Keratinocyte (primary cell): ENCODE measurements at regions not wholly inside any gene's neighbourhood (a gene's known extent, or its start where the extent isn't known, plus 50 kb on each side); places are given as distances from the start of the nearest gene placed in this dataset.

Source experiments
- DNase-seq: peaks from one replicate; pipeline ENCODE4 v3.0.0-alpha.2; 2011; ENCODE audit warnings: low read depth, missing footprints, low spot score
- FAIRE-seq: peaks from 2 replicates; lab custom pipeline; 2011; peaks lifted over from hg19 to GRCh38; lab: Jason Lieb, UNC
- H2AFZ ChIP-seq: 2 replicates; pipeline ENCODE4 v1.6.0; 2012; ENCODE audit warnings: low read length, control low read depth, inconsistent platforms; ENCODE audit not compliant: control insufficient read depth
- H3K27ac ChIP-seq: 2 replicates; pipeline ENCODE4 v1.5.1; 2011; ENCODE audit warnings: low read length; ENCODE audit not compliant: control insufficient read depth, insufficient read depth
- H3K27me3 ChIP-seq: 3 replicates; pipeline ENCODE4 v1.6.0; 2011; ENCODE audit warnings: low read length; ENCODE audit not compliant: control insufficient read depth, insufficient read depth; ENCODE audit errors: extremely low read depth
- H3K36me3 ChIP-seq, 2 experiments: 2 replicates in 1 of 2; 3 replicates in 1 of 2; pipeline ENCODE4 v1.5.1; 2011; ENCODE audit warnings: low read length in 2 of 2, mild to moderate bottlenecking in 1 of 2; ENCODE audit not compliant: control insufficient read depth in 2 of 2, insufficient read depth in 2 of 2; ENCODE audit errors: extremely low read depth in 1 of 2
- H3K4me1 ChIP-seq: 3 replicates; pipeline ENCODE4 v1.5.1; 2011; ENCODE audit warnings: low read length; ENCODE audit not compliant: control insufficient read depth, insufficient read depth; ENCODE audit errors: extremely low read depth
- H3K4me2 ChIP-seq: 3 replicates; pipeline ENCODE4 v1.6.0; 2011; ENCODE audit warnings: low read depth, low read length; ENCODE audit not compliant: control insufficient read depth, insufficient read depth; ENCODE audit errors: extremely low read depth
- H3K4me3 ChIP-seq, 3 experiments: fragments of 200-600 bp in 1 of 3; sonication (generic) in 1 of 3; 2 replicates in 2 of 3; 3 replicates in 1 of 3; pipeline ENCODE4 v1.5.1; 2011 to 2016; ENCODE audit warnings: low read length in 3 of 3, mild to moderate bottlenecking in 3 of 3, control low read depth in 2 of 3, inconsistent platforms in 1 of 3, low read depth in 1 of 3, mixed read lengths in 1 of 3, mixed run types in 1 of 3, moderate library complexity in 1 of 3; ENCODE audit not compliant: control insufficient read depth in 2 of 3, insufficient read depth in 2 of 3; ENCODE audit errors: extremely low read depth in 1 of 3
- H3K79me2 ChIP-seq: 2 replicates; pipeline ENCODE4 v1.6.0; 2012; ENCODE audit warnings: low read length; ENCODE audit not compliant: control insufficient read depth, insufficient read depth
- H3K9ac ChIP-seq: 3 replicates; pipeline ENCODE4 v1.6.0; 2011; ENCODE audit warnings: low read length; ENCODE audit not compliant: control insufficient read depth, insufficient read depth; ENCODE audit errors: extremely low read depth
- H3K9me1 ChIP-seq: 3 replicates; pipeline ENCODE4 v1.6.0; 2011; ENCODE audit warnings: low read length; ENCODE audit not compliant: control insufficient read depth, insufficient read depth; ENCODE audit errors: extremely low read depth
- H3K9me3 ChIP-seq: 2 replicates; pipeline ENCODE4 v1.5.1; 2012; ENCODE audit warnings: low read depth, low read length; ENCODE audit not compliant: control insufficient read depth
- H4K20me1 ChIP-seq: 3 replicates; pipeline ENCODE4 v1.6.0; 2011; ENCODE audit warnings: low read length; ENCODE audit not compliant: control insufficient read depth, insufficient read depth; ENCODE audit errors: extremely low read depth
- EZH2 ChIP-seq: IDR thresholded peaks from one replicate; pipeline ENCODE4 v1.6.1; 2012; ENCODE audit warnings: inconsistent platforms, mild to moderate bottlenecking, low read length, moderate library complexity
- dilution Hi-C: fragments of 300-500 bp; cut with MboI; formaldehyde crosslinking; loops from one replicate; pipeline ENCODE4 v1.7.0; 2020; ENCODE audit warnings: low sequenced_read_pairs; ENCODE audit not compliant: extremely low pct_ligation_motif_present
- TF ChIP-seq, protein P1 (sequence below), 3 experiments: IDR thresholded peaks in 1 of 3; conservative IDR thresholded peaks in 1 of 3; optimal IDR thresholded peaks in 1 of 3; 2 replicates in 2 of 3; 3 replicates in 1 of 3; pipeline versions ENCODE3 to v1.5.1; 2011; ENCODE audit warnings: low read length in 3 of 3, mild to moderate bottlenecking in 3 of 3, moderate library complexity in 2 of 3, control low read depth in 1 of 3, inconsistent platforms in 1 of 3; ENCODE audit not compliant: insufficient read depth in 2 of 3; ENCODE audit errors: extremely low read depth in 1 of 3

DNA sequence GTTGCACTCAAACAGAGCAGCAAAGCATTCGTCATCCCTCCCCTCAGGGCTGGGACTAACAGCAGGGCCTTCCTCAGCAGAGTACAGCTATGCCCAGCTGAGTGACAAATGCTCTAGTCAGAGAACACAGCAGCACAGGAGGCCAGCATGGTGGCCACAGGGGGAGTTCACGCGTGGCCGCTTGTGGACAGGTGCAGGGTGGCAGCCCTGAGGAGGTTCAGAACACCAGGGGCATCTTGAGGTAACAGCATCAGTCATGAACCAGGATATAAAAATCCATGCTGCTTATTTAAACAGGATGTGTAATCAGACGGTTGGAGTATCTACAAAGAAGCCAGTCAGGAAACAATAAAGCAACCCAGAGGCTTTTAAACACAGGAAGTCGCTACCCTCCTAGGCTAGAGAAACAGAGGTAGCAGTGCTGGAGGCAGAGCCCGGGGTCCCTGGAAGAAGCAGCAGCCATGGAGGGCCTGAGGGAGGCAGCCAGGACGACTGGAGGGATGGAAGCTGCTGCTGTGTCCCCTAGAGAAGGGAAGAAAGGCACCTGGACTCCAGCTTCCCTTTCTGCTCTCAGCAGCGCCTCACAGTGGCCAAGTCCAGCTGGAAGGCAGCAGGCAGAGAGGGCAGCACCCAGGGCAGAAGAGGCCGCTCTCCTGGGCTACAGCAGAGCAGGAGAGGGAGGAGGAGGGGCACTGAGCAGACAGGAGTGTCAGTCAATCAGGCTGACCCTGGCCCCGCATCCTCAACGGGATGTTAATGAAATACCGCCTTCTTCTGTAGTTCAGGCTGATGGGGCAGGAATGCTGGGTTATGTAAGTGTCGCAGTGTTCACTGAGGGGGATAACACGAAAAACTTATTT is 70.8 kb upstream of the UCN3 start:
- Histone ChIP-seq H3K4me2 (peak overlapping the region; percentile 11), H3K27me3 (no peaks in the 10 kb centered on the region), H3K9me1 (no peaks in the 10 kb centered on the region), H3K4me3 (no peak overlapping the region), H3K4me1 (peaks cover 23% of the 10 kb centered on the region), H2AFZ (peak overlapping the region; percentile 80), H3K9me3 (no peaks in the 10 kb centered on the region), H4K20me1 (no peaks in the 10 kb centered on the region), H3K79me2 (no peaks in the 10 kb centered on the region), H3K9ac (peak overlapping the region; percentile 29), H3K36me3 (no peaks in the 10 kb centered on the region), H3K27ac (peak overlapping the region; percentile 64)
- dilution Hi-C loops = no loop called here
- FAIRE-seq (peak; percentile 13), DNase-seq (peak; percentile 21)
- TF ChIP-seq EZH2 = no peak
- TF ChIP-seq, protein P1, sequence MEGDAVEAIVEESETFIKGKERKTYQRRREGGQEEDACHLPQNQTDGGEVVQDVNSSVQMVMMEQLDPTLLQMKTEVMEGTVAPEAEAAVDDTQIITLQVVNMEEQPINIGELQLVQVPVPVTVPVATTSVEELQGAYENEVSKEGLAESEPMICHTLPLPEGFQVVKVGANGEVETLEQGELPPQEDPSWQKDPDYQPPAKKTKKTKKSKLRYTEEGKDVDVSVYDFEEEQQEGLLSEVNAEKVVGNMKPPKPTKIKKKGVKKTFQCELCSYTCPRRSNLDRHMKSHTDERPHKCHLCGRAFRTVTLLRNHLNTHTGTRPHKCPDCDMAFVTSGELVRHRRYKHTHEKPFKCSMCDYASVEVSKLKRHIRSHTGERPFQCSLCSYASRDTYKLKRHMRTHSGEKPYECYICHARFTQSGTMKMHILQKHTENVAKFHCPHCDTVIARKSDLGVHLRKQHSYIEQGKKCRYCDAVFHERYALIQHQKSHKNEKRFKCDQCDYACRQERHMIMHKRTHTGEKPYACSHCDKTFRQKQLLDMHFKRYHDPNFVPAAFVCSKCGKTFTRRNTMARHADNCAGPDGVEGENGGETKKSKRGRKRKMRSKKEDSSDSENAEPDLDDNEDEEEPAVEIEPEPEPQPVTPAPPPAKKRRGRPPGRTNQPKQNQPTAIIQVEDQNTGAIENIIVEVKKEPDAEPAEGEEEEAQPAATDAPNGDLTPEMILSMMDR (optimal IDR thresholded peaks at IDR 0.05 in 1 of 3, IDR thresholded peaks at IDR 0.05 in 1 of 3, conservative IDR thresholded peaks at IDR 0.05 in 1 of 3; ENCODE audit: extremely low read depth in 1 of 3, insufficient read depth in 2 of 3, low read length in 3 of 3) = peak; percentile 40 to 74 (median 68)

DNA sequence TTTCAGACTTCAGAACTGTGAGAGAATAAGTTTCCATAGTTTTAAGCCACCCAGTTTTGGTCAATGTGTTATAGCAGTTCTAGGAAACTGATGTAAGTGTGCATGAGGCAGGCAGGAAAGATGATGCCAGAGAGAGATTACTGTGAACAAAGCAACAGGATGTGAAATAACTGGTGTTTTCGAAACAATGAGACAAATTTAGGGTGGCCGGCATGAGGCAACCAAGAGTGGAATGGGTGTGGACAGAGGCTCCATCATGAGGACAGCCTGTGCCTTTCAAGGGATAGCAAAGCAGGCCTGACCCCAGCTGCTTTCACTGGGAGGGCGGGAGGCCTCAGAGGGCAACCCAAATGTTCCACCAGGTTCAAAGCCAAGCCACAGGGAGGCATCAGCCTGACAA is 67.3 kb upstream of the UCN3 start:
- Histone ChIP-seq H3K79me2 (no peaks in the 10 kb centered on the region), H3K9me3 (no peaks in the 10 kb centered on the region), H4K20me1 (no peaks in the 10 kb centered on the region), H3K4me2 (no peak overlapping the region), H3K4me3 (no peak overlapping the region), H3K27me3 (no peaks in the 10 kb centered on the region), H2AFZ (no peak overlapping the region), H3K27ac (no peak overlapping the region), H3K9ac (no peak overlapping the region), H3K4me1 (peaks cover 16% of the 10 kb centered on the region), H3K36me3 (no peaks in the 10 kb centered on the region), H3K9me1 (no peaks in the 10 kb centered on the region)
- TF ChIP-seq, protein P1 (optimal IDR thresholded peaks at IDR 0.05 in 1 of 3, IDR thresholded peaks at IDR 0.05 in 1 of 3, conservative IDR thresholded peaks at IDR 0.05 in 1 of 3; ENCODE audit: extremely low read depth in 1 of 3, insufficient read depth in 2 of 3, low read length in 3 of 3) = no peak
- no peak for TF ChIP-seq EZH2
- dilution Hi-C loops = no loop called here
- FAIRE-seq (no peak), DNase-seq (no peak)
